Progenitor cell of endocrine pancreas (in vitro differentiated cells): ENCODE measurements at regions not wholly inside any gene's neighbourhood (a gene's known extent, or its start where the extent isn't known, plus 50 kb on each side); places are given as distances from the start of the nearest gene placed in this dataset.

ENCODE experiments used
- DNase-seq: peaks from one replicate; pipeline ENCODE4 v3.0.0; 2021; ENCODE audit warnings: low spot score; ENCODE audit not compliant: unreplicated experiment
- H3K27ac Mint-ChIP-seq: 2 replicates; pipeline ENCODE4 v1.8.0; 2021; ENCODE audit warnings: mild to moderate bottlenecking, moderate library complexity, mixed read lengths
- H3K27me3 Mint-ChIP-seq: 2 replicates; pipeline ENCODE4 v1.8.0; 2021; ENCODE audit warnings: mixed read lengths
- H3K36me3 Mint-ChIP-seq: 2 replicates; pipeline ENCODE4 v1.8.0; 2022; ENCODE audit warnings: mixed read lengths; ENCODE audit not compliant: insufficient read depth
- H3K4me1 Mint-ChIP-seq: 2 replicates; pipeline ENCODE4 v1.8.0; 2021; ENCODE audit warnings: low read depth, mixed read lengths
- H3K4me3 Mint-ChIP-seq: 2 replicates; pipeline ENCODE4 v1.8.0; 2021; ENCODE audit warnings: low read depth, mild to moderate bottlenecking, moderate library complexity, mixed read lengths
- H3K9me3 Mint-ChIP-seq: 2 replicates; pipeline ENCODE4 v1.8.0; 2021; ENCODE audit warnings: low read depth, mixed read lengths
- CTCF ChIP-seq: fragments of 200-600 bp; sonication (generic); IDR thresholded peaks from one replicate; pipeline ENCODE4 v1.5.0; 2021; ENCODE audit warnings: antibody characterized with exemption, mild to moderate bottlenecking; ENCODE audit not compliant: unreplicated experiment

GRCh38 chr13:72544042-72544441, 183.4 kb downstream of the MZT1 start:
- no peak overlapping the region for H3K4me3 Mint-ChIP-seq
- no peaks in the 10 kb centered on the region for H3K9me3 Mint-ChIP-seq
- no peak for TF ChIP-seq CTCF
- no peaks in the 10 kb centered on the region for H3K36me3 Mint-ChIP-seq
- H3K4me1 Mint-ChIP-seq, result peaks cover 3% of the 10 kb centered on the region
- no peaks in the 10 kb centered on the region for H3K27me3 Mint-ChIP-seq
- DNase-seq, result no peak
- H3K27ac Mint-ChIP-seq, result no peak overlapping the region

GRCh38 chr13:72542241-72542640, 185.2 kb downstream of the MZT1 start:
- Mint-ChIP-seq H3K9me3 (no peaks in the 10 kb centered on the region), H3K27ac (no peak overlapping the region), H3K36me3 (no peaks in the 10 kb centered on the region), H3K4me3 (no peak overlapping the region), H3K4me1 (peaks cover 8% of the 10 kb centered on the region), H3K27me3 (no peaks in the 10 kb centered on the region)
- DNase-seq, result no peak
- TF ChIP-seq CTCF, result no peak

GRCh38 chr13:72541674-72542073, 185.8 kb downstream of the MZT1 start:
- TF ChIP-seq CTCF, result no peak
- no peak for DNase-seq
- H3K27ac Mint-ChIP-seq, result no peak overlapping the region
- no peaks in the 10 kb centered on the region for H3K27me3 Mint-ChIP-seq
- H3K36me3 Mint-ChIP-seq, result no peaks in the 10 kb centered on the region
- no peak overlapping the region for H3K4me3 Mint-ChIP-seq
- peaks cover 14% of the 10 kb centered on the region for H3K4me1 Mint-ChIP-seq
- H3K9me3 Mint-ChIP-seq, result no peaks in the 10 kb centered on the region

- no peaks in the 10 kb centered on the region for H3K9me3 Mint-ChIP-seq
- H3K27ac Mint-ChIP-seq, result no peak overlapping the region
- DNase-seq, result no peak
- TF ChIP-seq CTCF, result no peak
- no peaks in the 10 kb centered on the region for H3K27me3 Mint-ChIP-seq
- peaks cover 16% of the 10 kb centered on the region for H3K4me1 Mint-ChIP-seq
- no peaks in the 10 kb centered on the region for H3K36me3 Mint-ChIP-seq
- H3K4me3 Mint-ChIP-seq, result no peak overlapping the region
Observed at GRCh38 chr13:72540881-72541280, 186.5 kb downstream of the MZT1 start.

GRCh38 chr13:72539925-72540324, 187.5 kb downstream of the MZT1 start:
- H3K4me1 Mint-ChIP-seq, result peaks cover 14% of the 10 kb centered on the region
- no peaks in the 10 kb centered on the region for H3K9me3 Mint-ChIP-seq
- no peaks in the 10 kb centered on the region for H3K27me3 Mint-ChIP-seq
- DNase-seq, result no peak
- H3K27ac Mint-ChIP-seq, result no peak overlapping the region
- no peaks in the 10 kb centered on the region for H3K36me3 Mint-ChIP-seq
- TF ChIP-seq CTCF, result no peak
- H3K4me3 Mint-ChIP-seq, result no peak overlapping the region
